H9 (cell line): ENCODE measurements at regions not wholly inside any gene's neighbourhood (a gene's known extent, or its start where the extent isn't known, plus 50 kb on each side); places are given as distances from the start of the nearest gene placed in this dataset.

Experiments used
- DNase-seq: peaks from one replicate; pipeline ENCODE4 v3.0.0-alpha.2; 2017
- H2AFZ ChIP-seq: one replicate; pipeline ENCODE4 v1.6.1; 2013; ENCODE audit warnings: mild to moderate bottlenecking, low read length, control low read depth, moderate library complexity
- H2AK5ac ChIP-seq: 2 replicates; pipeline ENCODE4 v1.6.1; 2013; ENCODE audit warnings: low read length, control low read depth, mixed read lengths; ENCODE audit not compliant: insufficient read length
- H2BK120ac ChIP-seq: one replicate; pipeline ENCODE4 v1.6.1; 2013; ENCODE audit warnings: low read depth, mild to moderate bottlenecking, low read length, control low read depth, inconsistent platforms; ENCODE audit not compliant: poor library complexity, severe bottlenecking
- H2BK12ac ChIP-seq: 2 replicates; pipeline ENCODE4 v1.6.1; 2013; ENCODE audit warnings: low read length, control low read depth, mixed read lengths, low read depth; ENCODE audit not compliant: insufficient read length
- H2BK15ac ChIP-seq: 2 replicates; pipeline ENCODE4 v1.6.1; 2013; ENCODE audit warnings: low read depth, low read length, control low read depth
- H2BK20ac ChIP-seq: one replicate; pipeline ENCODE4 v1.6.1; 2013; ENCODE audit warnings: low read depth, mild to moderate bottlenecking, low read length, control low read depth, inconsistent platforms; ENCODE audit not compliant: poor library complexity, severe bottlenecking
- H2BK5ac ChIP-seq: 2 replicates; pipeline ENCODE4 v1.6.1; 2013; ENCODE audit warnings: low read length, control low read depth, mixed read lengths; ENCODE audit not compliant: insufficient read length
- H3K14ac ChIP-seq: 2 replicates; pipeline ENCODE4 v1.6.1; 2013; ENCODE audit warnings: low read length, control low read depth; ENCODE audit not compliant: insufficient read depth
- H3K18ac ChIP-seq: 2 replicates; pipeline ENCODE4 v1.6.1; 2013; ENCODE audit warnings: low read depth, mild to moderate bottlenecking, mixed read lengths, low read length, control low read depth; ENCODE audit not compliant: insufficient read length
- H3K23ac ChIP-seq: 2 replicates; pipeline ENCODE4 v1.6.1; 2013; ENCODE audit warnings: low read length, control low read depth, mixed read lengths, low read depth; ENCODE audit not compliant: insufficient read length
- H3K23me2 ChIP-seq: 2 replicates; pipeline ENCODE4 v1.6.1; 2013; ENCODE audit warnings: low read depth, mild to moderate bottlenecking, mixed read lengths, low read length, control low read depth; ENCODE audit not compliant: insufficient read length, poor library complexity, severe bottlenecking
- H3K27ac ChIP-seq: 2 replicates; pipeline ENCODE4 v1.5.1; 2013; ENCODE audit warnings: low read length, control low read depth, mixed read lengths, low read depth; ENCODE audit not compliant: insufficient read length
- H3K27me3 ChIP-seq: 2 replicates; pipeline ENCODE4 v1.6.1; 2013; ENCODE audit warnings: low read length, control low read depth, inconsistent platforms; ENCODE audit not compliant: insufficient read depth
- H3K4ac ChIP-seq: 2 replicates; pipeline ENCODE4 v1.6.1; 2013; ENCODE audit warnings: low read depth, mild to moderate bottlenecking, control low read depth, inconsistent platforms, low read length, moderate library complexity
- H3K4me1 ChIP-seq: 2 replicates; pipeline ENCODE4 v1.6.1; 2013; ENCODE audit warnings: low read length, control low read depth, inconsistent platforms; ENCODE audit not compliant: insufficient read depth
- H3K4me2 ChIP-seq: 2 replicates; pipeline ENCODE4 v1.6.1; 2013; ENCODE audit warnings: low read length, control low read depth, mixed read lengths; ENCODE audit not compliant: insufficient read length, insufficient read depth
- H3K56ac ChIP-seq: 2 replicates; pipeline ENCODE4 v1.6.1; 2013; ENCODE audit warnings: low read depth, mild to moderate bottlenecking, mixed read lengths, low read length, control low read depth; ENCODE audit not compliant: insufficient read length
- H3K79me1 ChIP-seq: 2 replicates; pipeline ENCODE4 v1.6.1; 2013; ENCODE audit warnings: low read depth, mild to moderate bottlenecking, moderate library complexity, low read length, control low read depth, inconsistent platforms; ENCODE audit not compliant: insufficient read depth, poor library complexity, severe bottlenecking
- H3K79me2 ChIP-seq: 2 replicates; pipeline ENCODE4 v1.6.1; 2013; ENCODE audit warnings: low read length, control low read depth, inconsistent platforms; ENCODE audit not compliant: insufficient read depth
- H3K9ac ChIP-seq: 2 replicates; pipeline ENCODE4 v1.6.1; 2013; ENCODE audit warnings: low read length, control low read depth, mixed read lengths; ENCODE audit not compliant: insufficient read length; ENCODE audit errors: extremely low read depth
- H3K9me3 ChIP-seq: one replicate; pipeline ENCODE4 v1.6.1; 2013; ENCODE audit warnings: low read depth, low read length, inconsistent platforms; ENCODE audit not compliant: control insufficient read depth
- H3T11ph ChIP-seq: one replicate; pipeline ENCODE4 v1.6.1; 2013; ENCODE audit warnings: mild to moderate bottlenecking, low read length, control low read depth, inconsistent platforms
- H4K20me1 ChIP-seq: one replicate; pipeline ENCODE4 v1.6.1; 2013; ENCODE audit not compliant: control insufficient read depth, insufficient read length, insufficient read depth
- H4K5ac ChIP-seq: 2 replicates; pipeline ENCODE4 v1.6.1; 2013; ENCODE audit warnings: low read depth, mild to moderate bottlenecking, mixed read lengths, low read length, control low read depth; ENCODE audit not compliant: insufficient read length
- H4K8ac ChIP-seq: replicated peaks from 2 replicates; pipeline ENCODE4 v1.6.1; 2013; ENCODE audit warnings: low read length, control low read depth, mixed read lengths, low read depth; ENCODE audit not compliant: insufficient read length
- H4K91ac ChIP-seq: 2 replicates; pipeline ENCODE4 v1.6.1; 2013; ENCODE audit warnings: low read depth, mild to moderate bottlenecking, moderate library complexity, mixed read lengths, low read length, control low read depth; ENCODE audit not compliant: insufficient read length
- H3K27ac Mint-ChIP-seq, 3 experiments: 2 replicates in 2 of 3; 3 replicates in 1 of 3; pipeline ENCODE4 v1.8.0; 2020 to 2021; ENCODE audit warnings: mixed read lengths in 3 of 3, mild to moderate bottlenecking in 1 of 3, moderate library complexity in 1 of 3
- H3K27me3 Mint-ChIP-seq: 2 replicates; pipeline ENCODE4 v1.8.0; 2021; ENCODE audit warnings: low read depth, mild to moderate bottlenecking, moderate library complexity, mixed read lengths
- H3K36me3 Mint-ChIP-seq, 3 experiments: 2 replicates in 2 of 3; 3 replicates in 1 of 3; pipeline ENCODE4 v1.8.0; 2020 to 2021; ENCODE audit warnings: low read depth in 3 of 3, mixed read lengths in 3 of 3; ENCODE audit not compliant: insufficient read depth in 1 of 3
- H3K4me1 Mint-ChIP-seq, 2 experiments: 2 replicates each; pipeline ENCODE4 v1.8.0; 2020; ENCODE audit warnings: mixed read lengths in 2 of 2
- H3K4me3 Mint-ChIP-seq, 2 experiments: 2 replicates in 1 of 2; 3 replicates in 1 of 2; pipeline ENCODE4 v1.8.0; 2020 to 2021; ENCODE audit warnings: mild to moderate bottlenecking in 2 of 2, mixed read lengths in 2 of 2, moderate library complexity in 1 of 2
- H3K9me3 Mint-ChIP-seq, 2 experiments: 2 replicates in 1 of 2; 3 replicates in 1 of 2; pipeline ENCODE4 v1.8.0; 2020; ENCODE audit warnings: mild to moderate bottlenecking in 2 of 2, mixed read lengths in 2 of 2, moderate library complexity in 1 of 2
- CTCF ChIP-seq: fragments of 200-600 bp; sonication (generic); conservative IDR thresholded peaks from 3 replicates; pipeline ENCODE4 v1.8.0; 2021; ENCODE audit warnings: antibody characterized with exemption, mild to moderate bottlenecking
- WGBS: extraction: QIAGEN DNeasy Blood & Tissue Kit; methylation state at CpG from one replicate; pipeline ENCODE4 v1.1.7; 2013; ENCODE audit warnings: missing lambda C conversion rate, low lambda C conversion rate, mixed read lengths; ENCODE audit not compliant: insufficient read length; ENCODE audit errors: extremely low coverage; 5-methylcytosine and 5-hydroxymethylcytosine counted together

- Mint-ChIP-seq H3K4me3 (no peak overlapping the region), H3K27me3 (no peaks in the 10 kb centered on the region), H3K36me3 (no peaks in the 10 kb centered on the region), H3K9me3 (no peaks in the 10 kb centered on the region; a peak in 1 of 5 replicates), H3K4me1 (peaks cover 3% of the 10 kb centered on the region in 2 experiments; a peak in 1 of 4 replicates), H3K27ac (no peak overlapping the region)
- no peak overlapping the region for H3K14ac ChIP-seq
- no peak overlapping the region for H3K56ac ChIP-seq
- no peak overlapping the region for H2AK5ac ChIP-seq
- H3K23ac ChIP-seq: no peak overlapping the region
- H2BK12ac ChIP-seq: no peak overlapping the region
- no CpG with 5 or more reads among the region's 2 CpGs for WGBS
- H2AFZ ChIP-seq: no peak overlapping the region
- H3K27me3 ChIP-seq: no peaks in the 10 kb centered on the region
- H4K20me1 ChIP-seq: no peaks in the 10 kb centered on the region
- no peak overlapping the region for H4K91ac ChIP-seq
- H2BK120ac ChIP-seq: no peak overlapping the region
- H3K79me2 ChIP-seq: no peaks in the 10 kb centered on the region
- no peak overlapping the region for H2BK20ac ChIP-seq
- no peak overlapping the region for H3K18ac ChIP-seq
- no peak overlapping the region for H2BK5ac ChIP-seq
- no peak overlapping the region for H3K4ac ChIP-seq
- H4K8ac ChIP-seq: no peak overlapping the region
- H3K79me1 ChIP-seq: no peaks in the 10 kb centered on the region
- H3K27ac ChIP-seq: no peak overlapping the region
- H4K5ac ChIP-seq: no peak overlapping the region
- no peak for TF ChIP-seq CTCF
- no peaks in the 10 kb centered on the region for H3K9me3 ChIP-seq
- no peak overlapping the region for H3K9ac ChIP-seq
- H3T11ph ChIP-seq: no peak overlapping the region
- H2BK15ac ChIP-seq: no peak overlapping the region
- no peak for DNase-seq
- H3K23me2 ChIP-seq: no peaks in the 10 kb centered on the region
- H3K4me2 ChIP-seq: no peak overlapping the region
- no peaks in the 10 kb centered on the region for H3K4me1 ChIP-seq
Observed at GRCh38 chr11:105449100-105449734, 160.7 kb upstream of the GRIA4 start.
